Trophoblast cell (in vitro differentiated cells and primary cell): ENCODE measurements at regions not wholly inside any gene's neighbourhood (a gene's known extent, or its start where the extent isn't known, plus 50 kb on each side); places are given as distances from the start of the nearest gene placed in this dataset.

Experiments
- DNase-seq, 2 donors: peaks; one replicate each; pipeline ENCODE4 v3.0.0-alpha.2; 2016
- H2AFZ ChIP-seq: 2 replicates; pipeline ENCODE4 v1.6.1; 2013; ENCODE audit warnings: low read length, moderate library complexity, mild to moderate bottlenecking; ENCODE audit not compliant: insufficient read depth, poor library complexity
- H2AK5ac ChIP-seq: 2 replicates; pipeline ENCODE4 v1.6.1; 2013; ENCODE audit warnings: mild to moderate bottlenecking, low read length
- H2BK120ac ChIP-seq: 2 replicates; pipeline ENCODE4 v1.6.1; 2013; ENCODE audit warnings: low read length, mild to moderate bottlenecking, moderate library complexity; ENCODE audit not compliant: insufficient read depth, poor library complexity
- H2BK12ac ChIP-seq: 2 replicates; pipeline ENCODE4 v1.6.1; 2013; ENCODE audit warnings: mild to moderate bottlenecking, low read length, moderate library complexity
- H2BK5ac ChIP-seq: 2 replicates; pipeline ENCODE4 v1.6.1; 2013; ENCODE audit warnings: low read length, low read depth, moderate library complexity, mild to moderate bottlenecking; ENCODE audit not compliant: poor library complexity
- H3K14ac ChIP-seq: 2 replicates; pipeline ENCODE4 v1.6.1; 2013; ENCODE audit warnings: mild to moderate bottlenecking, low read length
- H3K18ac ChIP-seq: 2 replicates; pipeline ENCODE4 v1.6.1; 2013; ENCODE audit warnings: mild to moderate bottlenecking, low read length
- H3K23ac ChIP-seq: 2 replicates; pipeline ENCODE4 v1.6.1; 2013; ENCODE audit warnings: low read length
- H3K27ac ChIP-seq: 2 replicates; pipeline ENCODE4 v1.5.1; 2013; ENCODE audit warnings: low read depth, mild to moderate bottlenecking, inconsistent platforms, low read length, moderate library complexity
- H3K27me3 ChIP-seq: 2 replicates; pipeline ENCODE4 v1.6.1; 2013; ENCODE audit warnings: inconsistent platforms, mild to moderate bottlenecking, low read length, moderate library complexity; ENCODE audit not compliant: insufficient read depth
- H3K36me3 ChIP-seq, 2 experiments: 1 replicate in 1 of 2; 2 replicates in 1 of 2; pipeline ENCODE4 v1.6.1; 2013; ENCODE audit warnings: low read length in 2 of 2, mild to moderate bottlenecking in 2 of 2, moderate library complexity in 1 of 2; ENCODE audit not compliant: insufficient read depth in 2 of 2, control insufficient read depth in 1 of 2
- H3K4ac ChIP-seq: 2 replicates; pipeline ENCODE4 v1.6.1; 2013; ENCODE audit warnings: low read depth, mild to moderate bottlenecking, low read length, moderate library complexity
- H3K4me1 ChIP-seq, 2 experiments: 1 replicate in 1 of 2; 2 replicates in 1 of 2; pipeline ENCODE4 v1.6.1; 2013; ENCODE audit warnings: low read length in 2 of 2, mild to moderate bottlenecking in 2 of 2, moderate library complexity in 1 of 2; ENCODE audit not compliant: insufficient read depth in 2 of 2, control insufficient read depth in 1 of 2
- H3K4me2 ChIP-seq: 2 replicates; pipeline ENCODE4 v1.6.1; 2013; ENCODE audit warnings: inconsistent platforms, mild to moderate bottlenecking, low read length, moderate library complexity
- H3K4me3 ChIP-seq: 2 replicates; pipeline ENCODE4 v1.5.1; 2013; ENCODE audit warnings: mild to moderate bottlenecking, low read depth, low read length, inconsistent platforms
- H3K79me1 ChIP-seq: one replicate; pipeline ENCODE4 v1.6.1; 2013; ENCODE audit warnings: low read length
- H3K79me2 ChIP-seq: 2 replicates; pipeline ENCODE4 v1.6.1; 2013; ENCODE audit warnings: low read length, mild to moderate bottlenecking; ENCODE audit not compliant: control insufficient read depth, insufficient read depth, poor library complexity
- H3K9ac ChIP-seq: 2 replicates; pipeline ENCODE4 v1.6.1; 2013; ENCODE audit warnings: mild to moderate bottlenecking, low read length
- H3K9me3 ChIP-seq: 2 replicates; pipeline ENCODE4 v1.6.1; 2013; ENCODE audit warnings: low read depth, mild to moderate bottlenecking, control low read depth, inconsistent platforms, low read length; ENCODE audit not compliant: insufficient read depth
- H4K12ac ChIP-seq: 2 replicates; pipeline ENCODE4 v1.6.1; 2013; ENCODE audit warnings: low read depth, mild to moderate bottlenecking, low read length, moderate library complexity
- H4K8ac ChIP-seq: 2 replicates; pipeline ENCODE4 v1.6.1; 2013; ENCODE audit warnings: low read depth, mild to moderate bottlenecking, low read length, moderate library complexity
- H4K91ac ChIP-seq: one replicate; pipeline ENCODE4 v1.6.1; 2013; ENCODE audit warnings: low read depth, mild to moderate bottlenecking, low read length, moderate library complexity
- WGBS: extraction: QIAGEN DNeasy Blood & Tissue Kit; methylation state at CpG from one replicate; pipeline ENCODE4 v1.1.7; 2013; ENCODE audit warnings: missing lambda C conversion rate; ENCODE audit not compliant: insufficient read length, insufficient coverage; ENCODE audit errors: extremely low coverage; 5-methylcytosine and 5-hydroxymethylcytosine counted together

DNA sequence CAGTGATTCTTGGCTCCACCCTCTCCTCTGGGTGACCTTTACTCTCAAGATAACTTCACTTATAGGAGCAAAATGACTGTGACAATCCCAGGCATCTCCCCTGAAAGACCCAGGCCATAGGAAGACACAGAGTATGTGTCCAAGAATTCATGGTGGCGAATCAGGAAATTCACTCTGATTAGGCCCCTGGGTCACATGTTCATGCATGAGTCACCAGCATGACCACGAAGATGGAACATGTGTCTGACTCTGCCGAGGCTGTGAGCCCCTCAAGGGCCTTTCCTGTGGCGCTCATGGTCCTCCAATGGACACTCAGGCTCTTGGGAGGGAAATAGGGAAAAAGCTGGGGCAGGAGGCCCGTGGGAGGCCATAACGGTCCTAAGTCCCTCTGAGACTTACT is 74.0 kb upstream of the TEX51 start:
- H3K18ac ChIP-seq = no peak overlapping the region
- no peak overlapping the region for H3K4me2 ChIP-seq
- H3K79me2 ChIP-seq = no peaks in the 10 kb centered on the region
- no peaks in the 10 kb centered on the region for H3K27me3 ChIP-seq
- no peak overlapping the region for H3K23ac ChIP-seq
- no peak overlapping the region for H4K91ac ChIP-seq
- H2BK5ac ChIP-seq = no peak overlapping the region
- H3K4me3 ChIP-seq = no peak overlapping the region
- peaks cover 2% of the 10 kb centered on the region for H3K9me3 ChIP-seq
- no peaks in the 10 kb centered on the region for H3K4me1 ChIP-seq
- H3K79me1 ChIP-seq = no peaks in the 10 kb centered on the region
- no peak overlapping the region for H3K14ac ChIP-seq
- no peak overlapping the region for H2BK12ac ChIP-seq
- no peak overlapping the region for H2BK120ac ChIP-seq
- H4K12ac ChIP-seq = no peak overlapping the region
- no peak overlapping the region for H4K8ac ChIP-seq
- H3K4ac ChIP-seq = no peak overlapping the region
- H3K36me3 ChIP-seq = no peaks in the 10 kb centered on the region
- DNase-seq = no peak
- whole genome bisulfite sequencing = no CpG with 5 or more reads among the region's 6 CpGs
- H3K9ac ChIP-seq = no peak overlapping the region
- no peak overlapping the region for H2AK5ac ChIP-seq
- H3K27ac ChIP-seq = no peak overlapping the region
- H2AFZ ChIP-seq = no peak overlapping the region

DNA sequence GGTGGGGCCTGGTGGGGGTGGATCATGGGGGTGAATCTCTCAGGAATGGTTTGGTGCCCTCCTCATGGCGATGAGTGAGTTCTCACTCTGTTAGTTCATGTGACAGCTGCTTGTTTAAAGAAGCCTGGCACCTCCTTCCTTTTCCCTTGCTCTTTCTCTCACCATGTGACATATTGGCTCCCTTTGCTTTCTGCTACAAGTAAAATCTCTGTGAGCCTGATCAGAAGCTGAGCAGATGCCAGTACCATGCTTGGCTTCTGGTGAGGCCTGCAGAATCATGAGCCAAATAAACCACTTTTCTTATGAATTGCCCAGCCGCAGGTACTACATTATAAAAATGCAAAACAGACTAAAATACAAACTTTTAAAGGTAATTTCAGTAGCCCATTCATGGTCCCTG is 73.4 kb upstream of the TEX51 start:
- Histone ChIP-seq H3K18ac (no peak overlapping the region), H3K4me3 (no peak overlapping the region), H3K4me1 (no peaks in the 10 kb centered on the region), H3K79me2 (no peaks in the 10 kb centered on the region), H2BK5ac (no peak overlapping the region), H4K12ac (no peak overlapping the region), H3K36me3 (no peaks in the 10 kb centered on the region), H2BK120ac (no peak overlapping the region), H4K91ac (no peak overlapping the region), H3K9me3 (peaks cover 2% of the 10 kb centered on the region), H3K14ac (no peak overlapping the region), H3K9ac (no peak overlapping the region), H3K27me3 (no peaks in the 10 kb centered on the region), H2AK5ac (no peak overlapping the region), H2AFZ (no peak overlapping the region), H4K8ac (no peak overlapping the region), H3K4me2 (no peak overlapping the region), H3K4ac (no peak overlapping the region), H3K79me1 (no peaks in the 10 kb centered on the region), H2BK12ac (no peak overlapping the region), H3K27ac (no peak overlapping the region), H3K23ac (no peak overlapping the region)
- WGBS = no CpG with 5 or more reads among the region's 2 CpGs
- DNase-seq = no peak

- Histone ChIP-seq H3K14ac (no peak overlapping the region), H3K79me1 (no peaks in the 10 kb centered on the region), H3K4me2 (no peak overlapping the region), H4K12ac (no peak overlapping the region), H3K27me3 (no peaks in the 10 kb centered on the region), H3K9ac (no peak overlapping the region), H4K91ac (no peak overlapping the region), H3K4me1 (no peaks in the 10 kb centered on the region), H2BK120ac (no peak overlapping the region), H3K23ac (no peak overlapping the region), H3K4ac (no peak overlapping the region), H4K8ac (no peak overlapping the region), H3K36me3 (no peaks in the 10 kb centered on the region), H3K9me3 (peaks cover 2% of the 10 kb centered on the region), H2AK5ac (no peak overlapping the region), H2AFZ (no peak overlapping the region), H2BK5ac (no peak overlapping the region), H2BK12ac (no peak overlapping the region), H3K27ac (no peak overlapping the region), H3K79me2 (no peaks in the 10 kb centered on the region), H3K4me3 (peak overlapping the region; percentile 2), H3K18ac (no peak overlapping the region)
- no peak for DNase-seq
- no CpG with 5 or more reads among the region's 1 CpG for whole genome bisulfite sequencing
Measured at GRCh38 chr2:126826491-126826890, 72.2 kb upstream of the TEX51 start.

GRCh38 chr2:126827371-126827770 is 71.3 kb upstream of the TEX51 start:
- no peaks in the 10 kb centered on the region for H3K36me3 ChIP-seq
- DNase-seq = no peak
- no peak overlapping the region for H2AFZ ChIP-seq
- peaks cover 2% of the 10 kb centered on the region for H3K9me3 ChIP-seq
- H2AK5ac ChIP-seq = no peak overlapping the region
- no peak overlapping the region for H2BK120ac ChIP-seq
- H3K79me1 ChIP-seq = no peaks in the 10 kb centered on the region
- no peak overlapping the region for H3K18ac ChIP-seq
- H3K79me2 ChIP-seq = no peaks in the 10 kb centered on the region
- no peak overlapping the region for H3K4me3 ChIP-seq
- no peak overlapping the region for H3K9ac ChIP-seq
- H4K12ac ChIP-seq = no peak overlapping the region
- H3K23ac ChIP-seq = no peak overlapping the region
- H3K4me1 ChIP-seq = no peaks in the 10 kb centered on the region
- H3K4ac ChIP-seq = no peak overlapping the region
- H3K14ac ChIP-seq = no peak overlapping the region
- no peak overlapping the region for H2BK12ac ChIP-seq
- H4K91ac ChIP-seq = no peak overlapping the region
- H4K8ac ChIP-seq = no peak overlapping the region
- no peak overlapping the region for H2BK5ac ChIP-seq
- no peak overlapping the region for H3K27ac ChIP-seq
- no CpG with 5 or more reads among the region's 8 CpGs for WGBS
- no peak overlapping the region for H3K4me2 ChIP-seq
- no peaks in the 10 kb centered on the region for H3K27me3 ChIP-seq
